GM19025 (cell line): ENCODE measurements at regions not wholly inside any gene's neighbourhood (a gene's known extent, or its start where the extent isn't known, plus 50 kb on each side); places are given as distances from the start of the nearest gene placed in this dataset.

Experiments
- ATAC-seq: cut with Tn5 transposase; IDR thresholded peaks from one replicate; pipeline ENCODE4 v1.9.1; 2021; ENCODE audit warnings: mild to moderate bottlenecking, low read depth, moderate library complexity; ENCODE audit not compliant: unreplicated experiment

- ATAC-seq = no peak
Measured at GRCh38 chr7:86914551-86914950, 144.9 kb downstream of the ELAPOR2 start.
